CD4-positive, alpha-beta T cell treated with Interleukin-6 at 100 ng/mL for 8 hours (primary cell): ENCODE measurements at regions not wholly inside any gene's neighbourhood (a gene's known extent, or its start where the extent isn't known, plus 50 kb on each side); places are given as distances from the start of the nearest gene placed in this dataset.

Experiments used
- DNase-seq: peaks from one replicate; pipeline ENCODE4 v3.0.0-alpha.2; 2020; ENCODE audit warnings: mixed read lengths, low spot score

- DNase-seq: no peak
Measured at GRCh38 chr1:234975941-234976860, 152.4 kb downstream of the TOMM20 start.

- no peak for DNase-seq
Measured at GRCh38 chr1:234975122-234975940, 153.3 kb downstream of the TOMM20 start.

- no peak for DNase-seq
Measured at GRCh38 chr1:234973426-234974250, 155.0 kb downstream of the TOMM20 start.

GRCh38 chr1:234972411-234973191, 156.0 kb downstream of the TOMM20 start:
- no peak for DNase-seq

- no peak for DNase-seq
Measured at GRCh38 chr1:234971586-234972297, 156.9 kb downstream of the TOMM20 start.

- DNase-seq: no peak
Measured at GRCh38 chr1:234970731-234971476, 157.7 kb downstream of the TOMM20 start.

- no peak for DNase-seq
Measured at GRCh38 chr1:234970401-234970730, 158.3 kb downstream of the TOMM20 start.

GRCh38 chr1:234969581-234970400, 158.8 kb downstream of the TOMM20 start:
- DNase-seq: no peak

- DNase-seq: no peak
Measured at GRCh38 chr1:234969011-234969441, 159.6 kb downstream of the TOMM20 start.

GRCh38 chr1:234968451-234968850, 160.2 kb downstream of the TOMM20 start:
- DNase-seq: no peak

GRCh38 chr1:234967121-234967520, 161.5 kb downstream of the TOMM20 start:
- DNase-seq: no peak

- DNase-seq: no peak
Measured at GRCh38 chr1:234965111-234965510, 163.5 kb downstream of the TOMM20 start.

- no peak for DNase-seq
Measured at GRCh38 chr1:234963904-234964702, 164.5 kb downstream of the TOMM20 start.

GRCh38 chr1:234963180-234963903, 165.3 kb downstream of the TOMM20 start:
- peak; percentile 91 for DNase-seq

GRCh38 chr1:234962340-234962989, 166.2 kb downstream of the TOMM20 start:
- DNase-seq: no peak

GRCh38 chr1:234961456-234962339, 166.9 kb downstream of the TOMM20 start:
- DNase-seq: no peak
